HUDEP-2 (cell line): ENCODE measurements at regions not wholly inside any gene's neighbourhood (a gene's known extent, or its start where the extent isn't known, plus 50 kb on each side); places are given as distances from the start of the nearest gene placed in this dataset.

Experiments
- DNase-seq, 76 experiments: peaks; one replicate each; lab custom pipeline; 2025; ENCODE audit not compliant: unreplicated experiment in 76 of 76; lab: John Stamatoyannopoulos, UW

DNA sequence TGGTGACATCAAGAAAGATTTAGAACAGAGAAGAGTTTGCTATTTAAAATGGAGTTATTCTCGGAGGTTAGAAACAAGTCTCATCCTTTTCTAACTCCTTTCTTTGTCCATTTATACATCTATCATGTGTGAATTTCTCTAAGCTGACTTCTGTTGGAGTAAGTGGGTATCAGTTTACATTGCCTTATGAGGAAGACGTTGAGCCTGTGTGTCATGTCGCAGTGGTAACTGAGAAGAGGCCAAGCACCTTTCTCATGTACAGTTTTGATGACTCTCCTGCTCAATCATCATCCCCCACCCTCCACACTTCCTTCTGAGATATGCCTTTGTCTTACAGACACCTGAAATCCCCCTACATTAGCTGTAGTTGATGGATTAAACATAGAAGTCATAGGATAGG is 624.8 kb downstream of the LIG4 start:
- DNase-seq: no peak

GRCh38 chr13:107587681-107588080 is 627.7 kb downstream of the LIG4 start:
- no peak for DNase-seq

GRCh38 chr13:107586216-107586615 is 629.1 kb downstream of the LIG4 start:
- no peak for DNase-seq

GRCh38 chr13:107585469-107586180 is 629.7 kb downstream of the LIG4 start:
- no peak for DNase-seq

- no peak for DNase-seq
These were observed 633.2 kb downstream of the LIG4 start for GRCh38 chr13:107582171-107582570.

DNA sequence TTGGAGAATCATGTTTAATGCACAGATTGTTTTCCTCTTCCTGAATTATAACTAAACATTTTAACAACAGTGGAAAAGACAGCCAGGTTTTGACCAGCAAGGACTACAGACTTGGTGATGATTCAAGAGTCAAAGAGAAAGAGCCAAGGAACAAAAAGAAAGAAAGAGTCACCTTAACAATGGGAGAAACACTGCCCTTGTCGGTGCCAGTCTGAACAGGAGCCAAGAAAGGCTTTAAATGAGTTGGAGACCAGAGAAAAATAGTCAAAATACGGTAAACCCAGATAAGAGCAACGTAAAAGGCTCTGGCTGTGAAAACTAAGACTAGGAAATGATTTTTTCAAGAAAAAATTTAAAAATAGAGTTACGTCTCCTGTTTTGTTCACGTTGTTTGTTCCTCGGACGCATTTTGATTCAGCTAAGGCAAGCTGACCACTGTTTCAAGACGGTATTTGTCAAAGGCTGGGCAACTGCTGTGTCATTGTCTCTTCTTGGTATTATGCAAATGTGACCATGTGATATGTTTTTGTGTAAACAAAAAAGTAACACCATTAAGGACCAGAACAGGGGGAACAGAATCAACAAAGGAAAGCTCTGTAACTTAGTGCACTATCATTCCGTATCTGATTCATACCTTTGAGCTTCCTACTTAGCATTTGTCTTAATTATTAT is 634.5 kb downstream of the LIG4 start:
- DNase-seq: no peak

GRCh38 chr13:107576430-107576829 is 638.9 kb downstream of the LIG4 start:
- DNase-seq: no peak

DNA sequence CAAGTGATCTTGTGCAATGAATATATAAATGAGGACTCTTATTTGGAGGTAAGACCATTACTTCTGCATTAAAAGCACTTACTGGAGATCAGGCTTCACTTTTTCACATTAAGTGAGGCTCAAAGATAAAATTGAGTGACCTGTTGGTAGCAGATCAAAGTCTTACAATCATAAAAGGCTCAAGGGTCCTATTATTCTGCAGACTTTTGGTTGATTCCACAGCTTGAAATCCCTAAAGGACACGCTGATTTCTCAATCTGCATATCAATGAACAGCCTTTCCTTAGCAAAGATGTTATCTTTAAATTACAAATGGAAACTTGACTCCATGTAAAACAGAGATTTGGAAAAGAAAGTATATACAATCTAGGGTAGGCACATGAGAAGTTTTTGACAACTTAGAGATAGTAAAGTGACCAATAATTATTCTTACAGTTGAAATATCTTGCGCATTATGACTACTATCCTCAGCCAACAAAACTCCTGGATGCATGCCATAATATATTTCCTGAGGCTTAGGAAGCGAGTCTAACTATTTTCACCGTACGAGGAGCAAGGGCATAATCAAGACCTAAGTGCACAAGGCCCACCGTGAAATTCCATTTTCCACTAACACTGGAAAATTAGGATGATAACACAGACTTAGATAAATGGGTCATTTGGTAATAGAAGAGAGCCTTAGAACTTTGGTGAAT is 640.7 kb downstream of the LIG4 start:
- DNase-seq: no peak

DNA sequence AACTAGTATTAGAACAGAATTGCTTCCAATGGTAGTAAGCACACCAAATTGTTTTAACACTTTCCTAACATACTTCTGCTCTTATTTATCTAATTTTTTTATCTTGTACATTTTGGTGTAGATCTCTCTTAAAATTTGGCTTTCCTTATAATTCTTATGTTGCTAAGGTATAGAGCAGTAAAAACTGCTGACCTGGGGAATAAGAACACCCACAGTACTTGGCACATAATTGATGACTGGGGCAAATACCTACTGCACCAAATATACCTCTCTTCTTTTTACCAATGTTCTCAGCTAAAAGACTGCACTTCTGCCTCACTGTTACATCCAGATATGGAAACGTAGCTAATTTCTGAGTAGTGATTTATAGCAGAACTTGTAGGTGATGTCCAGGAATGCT is 642.2 kb downstream of the LIG4 start:
- no peak for DNase-seq

DNA sequence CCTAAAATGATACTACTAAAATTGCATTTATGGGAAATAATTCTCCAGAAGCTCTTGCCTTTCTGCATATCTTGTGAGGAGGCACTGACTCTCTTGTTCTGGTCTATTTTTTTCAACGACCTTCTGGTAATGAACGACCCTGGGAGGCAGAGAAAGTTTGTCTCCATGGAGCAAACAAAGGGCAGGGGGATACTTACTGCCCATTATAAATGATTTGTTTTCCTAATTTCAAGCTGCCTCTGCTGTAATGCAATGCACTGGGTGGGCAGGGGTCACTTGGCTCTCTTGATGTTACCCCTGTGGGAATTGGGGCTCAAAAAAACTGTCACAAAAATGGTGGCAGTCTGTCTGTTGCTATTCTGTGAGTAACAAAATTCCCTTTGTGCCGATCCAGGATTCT is 643.2 kb downstream of the LIG4 start:
- DNase-seq: no peak

- no peak for DNase-seq
These were observed 647.2 kb downstream of the LIG4 start for GRCh38 chr13:107568181-107568580.

GRCh38 chr13:107563099-107563925 is 652.0 kb downstream of the LIG4 start:
- no peak for DNase-seq

DNA sequence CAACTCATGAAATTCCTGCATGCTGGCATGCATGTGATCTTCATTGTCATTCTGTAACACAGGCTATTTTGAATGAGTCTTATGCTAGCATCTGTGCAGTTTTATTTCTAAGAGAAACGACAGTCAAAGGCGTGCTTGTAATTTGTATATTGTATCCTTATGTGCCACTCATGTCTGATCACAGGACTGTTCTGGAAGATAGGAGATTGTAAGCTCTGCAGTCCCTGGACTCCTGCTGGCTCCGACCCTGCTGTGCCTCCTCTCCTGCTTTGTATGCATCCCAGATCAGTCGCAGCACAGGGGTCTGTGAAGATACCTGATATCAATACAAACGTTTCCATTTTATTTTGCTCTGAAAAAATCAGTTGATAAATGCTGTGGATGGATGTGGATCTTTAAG is 653.1 kb downstream of the LIG4 start:
- no peak for DNase-seq

- no peak for DNase-seq
These were observed 660.9 kb downstream of the LIG4 start for GRCh38 chr13:107554460-107554859.

- DNase-seq: no peak
These were observed 661.5 kb downstream of the LIG4 start for GRCh38 chr13:107553838-107554237.

GRCh38 chr13:107551521-107551920 is 663.8 kb downstream of the LIG4 start:
- DNase-seq: no peak

- no peak for DNase-seq
These were observed 667.0 kb downstream of the LIG4 start for GRCh38 chr13:107548338-107548737.

DNA sequence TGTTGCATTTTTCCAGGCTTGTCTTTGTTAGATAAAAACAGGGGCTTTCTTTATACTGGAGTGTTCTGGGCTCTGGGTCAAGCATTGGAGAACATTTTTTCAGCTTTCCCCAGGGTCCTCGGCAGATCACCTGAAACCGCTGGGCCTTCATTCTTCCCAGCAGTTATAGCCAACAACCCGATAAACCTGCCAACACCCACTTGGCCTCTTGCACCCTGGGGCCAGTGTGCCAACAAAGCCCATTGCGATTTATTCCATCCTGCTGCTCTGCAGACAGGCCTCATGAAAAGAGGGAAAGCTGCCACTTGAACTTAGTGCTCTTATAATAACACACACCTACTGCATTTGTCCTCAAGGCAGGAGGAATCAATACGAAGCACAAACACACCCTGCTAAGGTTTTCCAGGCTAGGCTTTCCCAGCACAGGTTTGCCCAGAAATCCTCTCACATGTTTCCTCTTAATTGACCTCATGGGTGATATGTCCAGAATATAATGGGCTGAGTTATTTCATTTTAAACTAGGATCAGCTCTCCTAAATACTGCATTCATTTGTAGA is 669.3 kb downstream of the LIG4 start:
- DNase-seq: no peak

GRCh38 chr13:107534548-107534947 is 680.8 kb downstream of the LIG4 start:
- no peak for DNase-seq

- DNase-seq: no peak
These were observed 683.5 kb downstream of the LIG4 start for GRCh38 chr13:107531816-107532215.

DNA sequence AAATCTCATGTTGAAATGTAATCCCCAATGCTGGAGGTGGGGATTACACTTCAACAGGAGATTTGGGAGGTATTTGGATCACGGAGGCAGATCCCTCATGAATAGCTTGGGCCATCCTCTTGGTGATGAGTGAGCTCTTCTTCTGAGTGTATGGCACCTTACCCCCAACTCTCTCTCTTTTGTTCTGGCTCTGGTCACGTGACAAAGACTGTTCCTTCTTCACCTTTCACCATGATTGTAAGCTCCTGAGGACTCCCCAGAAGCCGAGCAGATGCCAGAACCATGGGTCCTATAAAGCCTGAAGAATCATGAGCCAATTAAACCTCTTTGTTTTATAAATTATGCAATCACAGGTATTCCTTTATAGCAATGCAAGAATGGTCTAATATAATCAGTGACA is 684.2 kb downstream of the LIG4 start:
- DNase-seq: no peak
